Natural killer cell (primary cell): ENCODE measurements at regions not wholly inside any gene's neighbourhood (a gene's known extent, or its start where the extent isn't known, plus 50 kb on each side); places are given as distances from the start of the nearest gene placed in this dataset.

ENCODE experiments used
- ATAC-seq, 3 donors: fragments of 150-1000 bp in 2 of 3; fragments of 200-7000 bp in 1 of 3; cut with Tn5 transposase; 1 replicate in 1 of 3; 2 replicates in 2 of 3; pipeline ENCODE4 v1.10.0; 2021; ENCODE audit warnings: mild to moderate bottlenecking in 2 of 3, moderate library complexity in 2 of 3
- DNase-seq, 2 donors: peaks; one replicate each; pipeline versions ENCODE4 v3.0.0 to v3.0.0-alpha.2; 2013 to 2021; ENCODE audit warnings: mixed read lengths in 1 of 2
- H3K27ac ChIP-seq: one replicate; pipeline ENCODE4 v1.5.1; 2013; ENCODE audit warnings: mild to moderate bottlenecking, low read length
- H3K27me3 ChIP-seq: one replicate; pipeline ENCODE4 v1.6.1; 2013; ENCODE audit warnings: low read length; ENCODE audit not compliant: control insufficient read depth, insufficient read depth
- H3K36me3 ChIP-seq: one replicate; pipeline ENCODE4 v1.6.1; 2013; ENCODE audit warnings: low read length; ENCODE audit not compliant: control insufficient read depth, insufficient read depth
- H3K4me1 ChIP-seq: one replicate; pipeline ENCODE4 v1.6.1; 2013; ENCODE audit warnings: low read length; ENCODE audit not compliant: control insufficient read depth, insufficient read depth
- H3K4me3 ChIP-seq: one replicate; pipeline ENCODE4 v1.5.1; 2013; ENCODE audit warnings: low read length
- H3K9me3 ChIP-seq: one replicate; pipeline ENCODE4 v1.6.1; 2013; ENCODE audit warnings: low read length; ENCODE audit not compliant: control insufficient read depth, insufficient read depth
- H3K27ac Mint-ChIP-seq, 2 donors: one replicate each; pipeline ENCODE4 v1.8.0; 2022; ENCODE audit warnings: mild to moderate bottlenecking in 2 of 2, mixed read lengths in 2 of 2, moderate library complexity in 1 of 2
- H3K27me3 Mint-ChIP-seq, 2 donors: one replicate each; pipeline ENCODE4 v1.8.0; 2022; ENCODE audit warnings: low read depth in 2 of 2, mixed read lengths in 2 of 2
- H3K36me3 Mint-ChIP-seq: one replicate; pipeline ENCODE4 v1.8.0; 2022; ENCODE audit warnings: mixed read lengths
- H3K4me1 Mint-ChIP-seq, 2 donors: one replicate each; pipeline ENCODE4 v1.8.0; 2022; ENCODE audit warnings: mixed read lengths in 2 of 2
- H3K4me3 Mint-ChIP-seq: one replicate; pipeline ENCODE4 v1.8.0; 2022; ENCODE audit warnings: mild to moderate bottlenecking, moderate library complexity, mixed read lengths
- H3K9me3 Mint-ChIP-seq, 2 donors: one replicate each; pipeline ENCODE4 v1.8.0; 2022; ENCODE audit warnings: mixed read lengths in 2 of 2
- CTCF ChIP-seq: fragments of 200-600 bp; IDR thresholded peaks from one replicate; pipeline ENCODE4 v1.8.0; 2022; ENCODE audit warnings: antibody characterized with exemption
- WGBS: methylation state at CpG from one replicate; pipeline ENCODE4 v1.1.7; 2013; ENCODE audit warnings: missing lambda C conversion rate; ENCODE audit not compliant: insufficient coverage; 5-methylcytosine and 5-hydroxymethylcytosine counted together
- intact Hi-C: fragments of 100-400 bp; cut with micrococcal nuclease; formaldehyde crosslinking; loops from one replicate; pipeline ENCODE4 v1.14.2; 2022

DNA sequence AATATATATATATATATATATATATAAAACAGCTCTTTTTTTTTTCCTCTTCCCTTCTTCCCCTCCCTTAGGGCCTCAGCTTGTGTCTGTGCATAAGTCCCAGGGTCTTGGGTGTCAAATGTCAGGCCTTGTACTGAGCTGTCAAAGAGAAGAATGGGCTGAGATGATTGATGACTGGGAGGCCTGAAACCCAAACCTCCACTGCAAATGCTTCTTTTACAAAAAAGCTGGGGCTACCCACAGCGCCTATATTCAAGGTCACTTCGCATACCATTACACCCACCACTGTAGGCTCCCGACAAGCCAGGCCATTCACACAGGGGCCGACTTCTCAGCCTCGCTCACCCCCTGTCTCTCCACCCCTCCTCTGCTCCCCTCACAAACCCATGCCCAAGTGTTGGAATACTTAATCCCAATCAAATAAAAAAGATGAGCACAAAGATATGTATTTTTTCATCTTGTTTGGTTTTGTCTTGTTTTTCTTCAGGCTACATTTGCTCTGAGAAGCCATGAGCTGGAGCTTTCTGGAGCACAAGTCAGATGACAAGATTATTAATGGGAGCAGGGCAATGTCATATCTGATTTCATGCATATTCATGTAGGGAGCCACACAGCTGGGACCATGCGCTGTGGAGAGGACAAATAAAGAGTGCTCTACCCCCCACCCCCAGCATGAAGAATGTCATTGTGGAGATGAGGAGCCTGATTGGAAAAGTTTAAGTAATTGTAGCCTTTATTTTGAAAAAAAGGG, 614.4 kb upstream of the NR2F2 start:
- H3K9me3 ChIP-seq: no peaks in the 10 kb centered on the region
- TF ChIP-seq CTCF: no peak
- intact Hi-C loops: no loop called here
- no peak for DNase-seq
- no peak overlapping the region for H3K27ac Mint-ChIP-seq
- no peaks in the 10 kb centered on the region for H3K36me3 Mint-ChIP-seq
- no peaks in the 10 kb centered on the region for H3K4me1 ChIP-seq
- H3K4me3 ChIP-seq: no peak overlapping the region
- no peaks in the 10 kb centered on the region for H3K27me3 ChIP-seq
- H3K36me3 ChIP-seq: no peaks in the 10 kb centered on the region
- WGBS: 88% methylated on average over 5 of the region's 6 CpGs
- peaks cover 0 to 2% of the 10 kb centered on the region in 2 donors for H3K9me3 Mint-ChIP-seq
- no peak overlapping the region for H3K4me3 Mint-ChIP-seq
- H3K27ac ChIP-seq: no peak overlapping the region
- peaks cover 4% of the 10 kb centered on the region in 2 donors for H3K4me1 Mint-ChIP-seq
- no peak for ATAC-seq
- H3K27me3 Mint-ChIP-seq: peaks cover 2 to 11% of the 10 kb centered on the region in 2 donors

DNA sequence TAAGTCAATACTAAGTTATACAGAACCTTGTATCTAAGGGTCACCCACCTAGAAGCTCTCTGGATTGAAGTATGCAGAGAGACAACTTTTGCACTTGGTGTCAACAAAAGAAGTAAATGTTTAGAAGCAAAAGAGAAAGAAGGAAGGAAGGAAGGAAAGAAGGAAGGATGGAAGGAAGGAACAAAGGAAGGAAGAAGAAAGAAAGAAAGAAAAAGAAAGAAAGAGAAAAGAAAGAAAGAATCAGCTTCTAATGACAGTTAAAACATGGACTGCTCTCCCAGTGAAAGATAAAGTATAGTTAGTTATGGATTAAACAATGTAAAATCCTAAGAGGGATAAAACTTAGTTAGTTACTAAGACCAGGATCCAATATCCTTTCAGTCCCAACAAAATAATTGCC, 613.8 kb upstream of the NR2F2 start:
- no peak for TF ChIP-seq CTCF
- no peaks in the 10 kb centered on the region for H3K27me3 ChIP-seq

DNA sequence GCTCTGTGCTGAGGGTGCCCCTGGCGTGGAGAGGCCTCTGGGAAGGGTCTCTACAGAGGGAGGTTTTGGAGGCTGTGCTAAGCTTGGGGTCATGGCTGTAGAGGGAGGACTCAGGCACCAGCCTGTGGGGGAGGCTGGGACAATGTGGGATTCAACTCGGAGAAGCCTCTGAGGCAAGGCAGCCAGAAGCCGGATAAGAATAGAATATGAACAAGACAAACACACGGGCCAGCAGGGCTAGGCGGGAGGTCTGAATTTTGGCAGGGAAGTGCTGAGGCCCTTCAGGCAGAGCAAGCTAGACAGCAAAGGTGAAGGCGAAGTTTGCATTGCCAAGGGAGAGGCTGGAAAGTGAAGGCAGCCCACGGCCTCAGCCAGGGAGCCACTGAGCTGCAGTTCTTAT, 612.1 kb upstream of the NR2F2 start:
- no peak overlapping the region for H3K4me3 Mint-ChIP-seq
- H3K4me1 Mint-ChIP-seq: peaks cover 4% of the 10 kb centered on the region in 2 donors
- no peaks in the 10 kb centered on the region for H3K9me3 ChIP-seq
- H3K27me3 Mint-ChIP-seq: peaks cover 5 to 13% of the 10 kb centered on the region in 2 donors
- H3K4me3 ChIP-seq: no peak overlapping the region
- no peak overlapping the region for H3K27ac Mint-ChIP-seq
- DNase-seq (no peak), ATAC-seq (no peak)
- no peaks in the 10 kb centered on the region for H3K27me3 ChIP-seq
- H3K9me3 Mint-ChIP-seq: no peaks in the 10 kb centered on the region
- TF ChIP-seq CTCF: no peak
- intact Hi-C loops: no loop called here
- H3K36me3 Mint-ChIP-seq: peaks cover 3% of the 10 kb centered on the region
- H3K4me1 ChIP-seq: no peaks in the 10 kb centered on the region
- no peaks in the 10 kb centered on the region for H3K36me3 ChIP-seq
- WGBS: 93% methylated on average over 7 of the region's 7 CpGs
- H3K27ac ChIP-seq: no peak overlapping the region

More for the DNA sequence above, 613.8 kb upstream of the NR2F2 start:
- no peak overlapping the region for H3K4me3 ChIP-seq
- no peaks in the 10 kb centered on the region for H3K36me3 ChIP-seq
- no peak for ATAC-seq
- H3K4me3 Mint-ChIP-seq: no peak overlapping the region
- intact Hi-C loops: no loop called here
- H3K9me3 ChIP-seq: no peaks in the 10 kb centered on the region
- no peaks in the 10 kb centered on the region for H3K4me1 ChIP-seq
- no peak for DNase-seq
- H3K36me3 Mint-ChIP-seq: no peaks in the 10 kb centered on the region
- H3K9me3 Mint-ChIP-seq: peaks cover 0 to under 1% of the 10 kb centered on the region in 2 donors
- peaks cover 2 to 5% of the 10 kb centered on the region in 2 donors for H3K27me3 Mint-ChIP-seq
- peaks cover 4% of the 10 kb centered on the region in 2 donors for H3K4me1 Mint-ChIP-seq
- no peak overlapping the region for H3K27ac Mint-ChIP-seq
- no peak overlapping the region for H3K27ac ChIP-seq
